ENCODE measurements at regions not wholly inside any gene's neighbourhood (a gene's known extent, or its start where the extent isn't known, plus 50 kb on each side); places are given as distances from the start of the nearest gene placed in this dataset.

DNA sequence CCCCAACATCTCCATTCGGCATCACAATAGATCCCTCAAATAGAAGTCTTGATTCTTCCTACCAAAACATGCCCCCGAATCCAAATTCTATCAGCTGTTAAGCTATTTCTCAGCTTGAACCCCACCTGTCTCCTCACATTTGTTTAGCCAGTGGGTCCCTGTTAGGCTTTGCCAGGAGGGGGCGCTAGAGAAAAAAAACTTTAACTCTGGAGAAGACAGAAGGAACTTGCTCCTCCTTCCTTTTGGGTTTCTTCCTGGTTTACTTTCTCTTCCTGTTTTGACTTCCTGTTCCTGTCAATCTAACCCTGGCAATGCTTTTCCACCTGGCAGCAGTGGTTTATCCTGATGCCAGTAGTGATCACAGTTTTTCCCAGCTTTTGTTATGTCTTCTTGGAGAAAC is 95.6 kb upstream of the KCNK1 start:
- peak in 2 of 3 donors; percentile 11 to 14 for DNase-seq

DNA sequence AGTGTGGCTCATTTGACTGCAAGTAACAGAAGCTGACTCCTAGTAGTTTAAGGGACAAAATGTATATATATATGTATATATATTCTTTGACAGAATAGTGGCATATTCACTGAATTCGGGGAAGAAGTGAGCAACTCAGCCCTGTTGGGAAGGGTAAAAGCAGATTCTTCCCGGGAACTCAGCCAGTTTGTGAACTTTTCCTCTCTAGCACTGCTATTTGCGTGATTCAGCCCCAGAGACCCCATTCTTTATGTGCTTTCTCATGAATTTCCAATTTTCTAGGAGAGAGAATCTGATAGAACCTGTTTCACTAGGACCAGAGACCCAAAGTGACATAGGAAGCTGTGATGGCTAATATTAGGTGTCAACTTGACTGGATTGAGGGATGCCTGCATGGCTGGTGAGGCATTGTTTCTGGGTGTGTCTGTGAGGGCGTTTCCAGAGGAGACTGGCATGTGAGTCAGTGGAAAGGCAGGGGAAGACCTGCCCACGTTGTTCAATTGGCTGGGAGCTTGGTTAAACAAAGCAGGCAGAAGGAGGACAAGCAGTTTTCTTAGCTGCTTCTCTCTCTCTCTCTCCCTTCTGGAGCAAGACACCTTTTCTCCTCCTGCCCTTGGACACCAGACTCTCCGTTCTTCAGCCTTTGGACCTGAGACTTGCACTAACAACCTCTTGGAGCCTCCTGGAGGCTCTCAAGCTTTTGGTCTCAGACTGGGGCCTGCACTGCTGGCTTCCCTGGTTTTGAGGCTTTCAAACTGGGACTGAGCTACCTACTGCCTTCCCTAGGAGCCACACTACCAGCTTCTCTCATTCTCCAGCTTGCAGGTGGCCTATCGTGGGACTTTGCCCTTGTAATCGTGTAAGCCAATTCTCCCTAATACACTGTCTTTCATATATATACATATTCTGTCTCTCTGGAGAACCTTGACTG is 93.4 kb upstream of the KCNK1 start:
- peak; percentile 2 to 55 (median 46) for DNase-seq

DNA sequence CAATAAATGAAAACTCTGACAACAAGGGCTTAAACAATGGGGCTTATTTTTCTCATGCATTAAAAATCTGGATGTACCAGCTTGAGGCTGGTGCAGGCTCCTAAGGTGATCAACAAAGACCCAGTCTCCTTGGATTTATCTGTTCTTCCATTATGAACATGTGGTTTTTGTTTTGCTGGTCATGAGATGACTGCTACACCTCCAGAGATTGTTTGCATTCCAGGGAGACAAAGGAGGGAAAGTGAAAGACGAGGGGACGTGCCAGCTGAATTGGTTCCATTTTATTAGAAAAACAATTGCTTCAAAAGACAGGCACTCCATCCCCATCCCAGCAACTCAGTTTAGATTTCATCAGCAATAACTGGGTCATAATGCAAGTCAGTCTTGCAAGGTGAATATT is 90.9 kb upstream of the KCNK1 start:
- no peak for DNase-seq

DNA sequence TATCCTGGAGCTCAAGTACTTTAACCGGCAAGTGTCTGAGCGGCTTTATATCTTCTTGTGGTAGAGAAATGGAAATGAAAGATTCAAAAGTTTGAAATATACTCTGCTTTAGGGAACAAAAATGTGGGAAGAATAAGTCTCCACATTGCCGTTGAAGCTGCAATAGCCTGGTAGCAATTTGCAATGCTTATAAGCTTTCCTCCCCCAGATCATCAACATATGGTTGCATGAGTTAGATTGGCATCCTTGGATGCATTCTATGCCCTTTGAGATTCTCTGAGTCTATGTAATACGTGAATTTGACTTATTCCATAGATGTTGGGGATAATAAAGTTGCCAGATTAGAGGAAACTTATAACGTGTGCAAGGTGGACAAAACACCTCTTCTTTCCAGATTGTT is 86.1 kb upstream of the KCNK1 start:
- no peak for DNase-seq

DNA sequence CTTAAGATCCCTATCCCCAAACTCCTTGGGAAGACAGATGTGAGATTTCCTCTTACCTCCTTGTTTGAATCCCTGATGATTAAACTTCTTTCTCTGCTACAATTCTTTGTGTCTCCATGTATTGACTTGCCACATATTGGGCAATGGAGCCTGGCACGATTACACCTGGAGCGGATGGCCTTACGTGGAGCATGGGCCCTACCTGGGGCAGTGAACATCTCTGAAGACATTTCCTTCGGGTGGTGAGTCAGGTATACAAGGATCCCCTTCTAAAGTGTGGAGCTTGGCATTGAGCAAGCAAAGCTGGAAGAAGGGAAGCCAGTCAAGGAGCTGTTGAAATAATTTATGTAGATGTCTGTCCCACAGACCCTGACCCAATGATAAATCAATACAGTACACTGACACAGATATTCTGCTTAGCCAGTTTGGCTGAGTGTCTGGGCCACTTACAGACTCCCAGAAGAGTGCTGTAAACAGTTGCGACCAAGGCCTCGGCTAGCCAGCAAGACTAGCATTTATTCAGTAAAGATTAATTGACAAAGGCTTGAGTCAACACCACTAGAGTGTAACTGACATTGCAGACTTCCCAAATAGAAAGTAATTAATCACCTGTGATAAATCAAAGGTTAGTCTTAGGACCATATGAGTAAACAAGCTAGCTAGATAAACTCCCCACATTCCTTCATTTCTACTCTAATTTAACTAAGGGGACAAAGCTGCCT is 83.1 kb upstream of the KCNK1 start:
- DNase-seq: no peak

DNA sequence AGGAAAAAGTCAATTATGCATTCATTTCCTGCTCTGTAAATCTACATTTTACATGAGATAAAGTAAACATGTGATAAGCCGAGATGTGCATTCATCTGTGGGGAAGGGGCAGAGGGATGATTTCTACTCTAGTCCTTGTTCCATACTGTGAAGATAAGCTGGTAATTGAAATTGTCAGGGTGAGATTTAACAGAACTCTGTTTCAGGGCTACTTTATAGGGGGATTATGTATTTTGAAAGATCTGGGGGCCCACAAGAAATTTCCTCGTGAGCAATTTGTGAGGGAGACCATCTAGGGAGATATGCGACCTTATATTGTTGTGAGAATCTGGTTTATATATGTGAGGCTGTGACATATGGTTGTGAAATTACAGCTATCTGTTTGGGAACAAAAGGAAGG is 73.1 kb upstream of the KCNK1 start:
- no peak for DNase-seq

DNA sequence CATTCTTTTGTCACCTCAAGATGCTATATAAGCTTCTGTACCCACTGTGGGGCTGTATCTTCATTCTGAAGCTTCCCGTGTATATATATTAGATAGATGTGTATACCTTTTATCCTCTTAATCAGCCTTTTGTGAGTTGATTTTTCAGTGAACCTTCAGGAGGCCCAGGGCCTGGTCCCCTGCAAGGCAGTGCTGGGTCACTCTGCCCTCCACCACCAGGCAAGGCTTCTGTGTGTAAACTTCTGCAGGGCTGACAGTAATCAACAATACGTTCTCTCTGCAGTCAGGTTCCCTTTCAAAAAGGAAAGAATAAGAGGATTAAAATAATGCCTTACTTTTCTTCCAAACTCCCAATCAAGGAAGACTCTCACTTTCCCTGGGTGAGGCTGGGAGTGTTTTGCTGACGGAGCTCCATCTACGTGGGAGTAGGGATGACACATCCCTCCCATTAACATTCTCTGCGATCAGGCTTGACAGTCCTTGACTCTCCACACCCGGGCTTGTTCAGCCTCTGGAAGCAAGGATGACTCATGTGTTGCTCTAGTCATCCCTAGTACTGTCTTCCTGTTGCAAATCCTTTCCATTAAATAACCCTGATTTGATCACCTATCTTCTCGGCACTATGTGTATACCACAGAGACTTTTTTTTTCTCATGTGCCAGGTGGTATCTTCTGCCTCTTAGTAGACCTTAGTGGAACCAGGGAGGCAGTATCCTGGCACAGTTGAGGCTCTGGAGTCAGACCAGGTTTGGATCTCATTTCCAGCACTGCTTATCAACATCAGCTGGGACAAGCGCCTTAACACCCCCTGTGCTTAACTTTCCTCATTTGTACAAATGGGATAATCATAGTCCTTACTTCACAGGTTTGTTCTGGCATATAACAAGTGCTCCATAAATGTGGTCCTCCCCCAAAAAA is 70.3 kb upstream of the KCNK1 start:
- peak in 1 of 3 donors; percentile 87 for DNase-seq

DNA sequence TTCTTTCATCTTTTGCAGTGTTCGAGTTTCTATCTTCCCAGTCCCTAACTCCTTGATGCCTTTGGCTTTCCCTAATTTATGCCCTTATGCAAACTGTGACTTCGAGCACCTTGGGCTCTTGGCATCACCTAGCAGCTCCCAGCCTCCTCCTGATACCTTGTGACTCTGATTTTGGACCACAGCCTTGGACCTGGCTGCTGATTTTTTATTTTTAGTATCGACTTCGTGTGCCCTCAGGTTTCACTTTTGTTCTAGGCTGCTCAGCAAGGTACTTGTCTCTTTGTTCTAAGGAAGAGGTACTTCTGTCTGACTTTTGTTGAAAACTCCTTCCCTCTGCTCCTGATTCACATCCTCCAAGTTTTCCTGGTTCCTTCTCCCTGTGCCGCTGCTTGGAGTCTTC is 69.6 kb upstream of the KCNK1 start:
- no peak for DNase-seq

DNA sequence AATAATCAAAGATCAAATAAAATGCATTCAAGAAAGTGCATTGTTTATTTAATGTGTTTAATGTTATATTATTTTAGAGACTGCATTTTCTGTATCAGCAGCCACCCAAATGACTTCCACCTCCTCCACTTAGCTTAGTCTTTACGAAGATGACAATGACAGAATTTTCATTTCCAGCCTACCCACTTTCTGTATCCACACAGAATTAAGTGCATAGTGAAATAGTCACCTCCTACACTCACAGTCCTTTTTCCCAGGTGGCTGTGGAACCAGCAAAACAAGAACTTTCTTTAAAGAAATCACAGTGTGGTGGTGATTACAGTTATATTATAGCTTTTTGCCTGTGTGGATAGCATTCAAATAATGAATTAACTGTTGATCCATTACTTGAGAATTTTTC is 66.2 kb upstream of the KCNK1 start:
- no peak for DNase-seq

DNA sequence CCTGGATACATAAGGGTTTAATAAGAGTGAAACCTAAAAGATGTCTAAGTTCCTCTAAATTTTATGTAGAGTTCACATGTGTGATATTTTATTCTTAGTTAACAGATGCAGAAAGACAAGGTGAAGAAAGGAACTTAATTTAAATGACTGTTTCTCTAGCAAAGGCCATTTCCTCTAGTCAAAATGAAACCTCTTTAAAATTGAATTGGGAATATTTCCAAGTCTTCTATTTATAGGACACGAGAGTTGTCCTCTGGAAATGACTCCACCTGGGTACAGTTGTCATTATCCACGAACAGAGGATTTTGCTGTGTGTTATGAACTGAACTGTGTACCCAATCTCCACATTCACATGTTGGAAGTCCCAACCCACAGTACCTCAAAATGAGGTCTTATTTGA is 64.5 kb upstream of the KCNK1 start:
- no peak for DNase-seq

DNA sequence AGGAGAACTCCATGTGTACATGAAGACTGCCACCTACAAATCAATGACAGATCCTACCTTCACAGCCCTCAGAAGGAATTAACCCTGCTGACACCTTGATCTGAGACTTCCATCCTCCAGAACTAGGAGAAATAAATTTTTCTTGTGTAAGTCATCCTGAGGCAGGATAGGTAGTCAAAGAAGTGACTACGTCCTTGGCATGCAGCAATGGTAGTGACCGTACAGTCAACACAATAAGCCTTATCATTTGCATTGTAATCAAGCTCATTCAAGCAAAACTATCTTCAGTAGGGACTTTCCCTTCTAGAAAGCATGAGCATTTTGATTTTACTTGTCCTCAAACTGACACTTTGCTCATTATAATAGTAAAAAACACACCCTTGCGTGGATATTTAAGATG is 64.0 kb upstream of the KCNK1 start:
- no peak for DNase-seq

DNA sequence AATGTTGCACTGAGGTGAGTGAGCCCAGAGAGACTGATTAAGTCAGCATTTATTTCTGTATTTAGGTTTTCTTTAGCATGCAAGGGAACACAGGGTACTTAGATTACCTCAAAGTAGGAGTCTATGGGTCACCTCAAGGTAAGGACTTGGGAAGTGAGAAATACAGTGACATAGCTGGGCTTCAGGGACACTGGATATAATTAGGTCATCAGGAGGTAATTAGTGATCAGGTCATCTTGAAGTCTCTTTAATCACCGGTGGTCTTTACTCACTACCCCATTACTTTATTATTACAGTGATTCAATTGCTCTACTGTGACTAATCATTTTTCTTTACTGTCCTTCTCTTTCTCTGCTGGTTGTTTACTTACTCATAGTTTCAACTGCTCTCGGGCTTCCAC is 59.9 kb upstream of the KCNK1 start:
- no peak for DNase-seq

DNA sequence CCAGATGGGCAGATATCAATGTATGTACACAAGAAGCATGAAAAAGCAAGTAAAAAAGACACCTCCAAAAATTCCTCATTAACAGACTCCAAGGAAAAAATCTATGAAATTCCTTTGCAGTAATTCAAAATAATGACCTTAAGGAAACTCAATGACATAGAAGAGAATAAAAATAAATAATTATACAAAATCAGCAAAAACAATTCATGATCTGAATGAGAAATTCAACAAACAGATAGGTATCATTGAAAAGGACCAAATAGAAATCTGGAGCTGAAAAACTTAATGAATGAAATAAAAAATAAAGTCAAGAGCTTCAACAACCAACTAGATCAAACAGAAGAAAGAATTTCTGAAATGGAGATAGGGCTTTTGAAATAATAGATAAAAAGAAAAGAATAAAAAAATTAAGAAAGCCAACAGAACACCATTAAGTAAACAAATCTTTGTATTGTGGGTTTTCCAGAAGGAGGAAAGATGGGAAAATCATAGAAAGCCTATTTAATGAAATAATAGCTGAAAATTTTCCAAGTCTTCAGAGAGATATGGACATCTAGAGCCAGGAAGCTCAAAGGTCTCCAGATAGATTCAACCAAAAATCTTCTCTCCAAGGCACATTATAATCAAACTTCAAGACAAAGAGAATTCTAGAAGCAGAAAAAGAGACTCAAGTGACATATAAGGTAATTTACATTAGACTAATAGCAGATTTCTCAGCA is 52.0 kb upstream of the KCNK1 start:
- DNase-seq: no peak
